UCSD-AML1 (cell line): ENCODE measurements at regions not wholly inside any gene's neighbourhood (a gene's known extent, or its start where the extent isn't known, plus 50 kb on each side); places are given as distances from the start of the nearest gene placed in this dataset.

Experiments
- DNase-seq: peaks from one replicate; lab custom pipeline; 2025; ENCODE audit not compliant: unreplicated experiment; lab: John Stamatoyannopoulos, UW

- DNase-seq = no peak
Measured at GRCh38 chr20:48166082-48166835, 381.0 kb upstream of the SULF2 start.

GRCh38 chr20:48165401-48165685 is 380.1 kb upstream of the SULF2 start:
- no peak for DNase-seq

- DNase-seq = no peak
Measured at GRCh38 chr20:48164566-48165400, 379.5 kb upstream of the SULF2 start.

GRCh38 chr20:48164034-48164433 is 378.8 kb upstream of the SULF2 start:
- DNase-seq = no peak

- no peak for DNase-seq
Measured at GRCh38 chr20:48163505-48163904, 378.2 kb upstream of the SULF2 start.

- no peak for DNase-seq
Measured at GRCh38 chr20:48162621-48163020, 377.3 kb upstream of the SULF2 start.

- no peak for DNase-seq
Measured at GRCh38 chr20:48159145-48160008, 374.1 kb upstream of the SULF2 start.

GRCh38 chr20:48158014-48158413 is 372.7 kb upstream of the SULF2 start:
- no peak for DNase-seq

- DNase-seq = no peak
Measured at GRCh38 chr20:48156951-48157700, 371.8 kb upstream of the SULF2 start.

- no peak for DNase-seq
Measured at GRCh38 chr20:48156521-48156920, 371.2 kb upstream of the SULF2 start.

GRCh38 chr20:48155268-48155667 is 370.0 kb upstream of the SULF2 start:
- DNase-seq = no peak

GRCh38 chr20:48154040-48154765 is 368.9 kb upstream of the SULF2 start:
- DNase-seq = no peak

- DNase-seq = no peak
Measured at GRCh38 chr20:48153523-48153922, 368.2 kb upstream of the SULF2 start.

- no peak for DNase-seq
Measured at GRCh38 chr20:48153103-48153502, 367.8 kb upstream of the SULF2 start.

GRCh38 chr20:48150568-48150967 is 365.3 kb upstream of the SULF2 start:
- no peak for DNase-seq

- no peak for DNase-seq
Measured at GRCh38 chr20:48149902-48150301, 364.6 kb upstream of the SULF2 start.

GRCh38 chr20:48148916-48149672 is 363.8 kb upstream of the SULF2 start:
- no peak for DNase-seq

GRCh38 chr20:48148020-48148419 is 362.7 kb upstream of the SULF2 start:
- DNase-seq = no peak

- no peak for DNase-seq
Measured at GRCh38 chr20:48147311-48147710, 362.0 kb upstream of the SULF2 start.

GRCh38 chr20:48146877-48147276 is 361.6 kb upstream of the SULF2 start:
- no peak for DNase-seq
